ENCODE measurements at regions not wholly inside any gene's neighbourhood (a gene's known extent, or its start where the extent isn't known, plus 50 kb on each side); places are given as distances from the start of the nearest gene placed in this dataset.

GRCh38 chr6:94736236-94736635 is 841.1 kb upstream of the MANEA start:
- H2AK5ac ChIP-seq (ENCODE audit: low read length): no peak overlapping the region
- no peak overlapping the region for H3K4ac ChIP-seq (ENCODE audit: low read depth, low read length)
- no peak overlapping the region for H4K12ac ChIP-seq (ENCODE audit: low read depth, low read length)
- H3K14ac ChIP-seq (ENCODE audit: low read length): no peak overlapping the region
- H3K27me3 ChIP-seq (ENCODE audit: insufficient read depth, low read length): no peaks in the 10 kb centered on the region
- H4K8ac ChIP-seq (ENCODE audit: low read depth, low read length): no peak overlapping the region
- no CpG with 5 or more reads among the region's 2 CpGs for WGBS (ENCODE audit: extremely low coverage, insufficient coverage, insufficient read length)
- no peak overlapping the region for H3K4me2 ChIP-seq (ENCODE audit: low read length)
- no peak for DNase-seq
- no peaks in the 10 kb centered on the region for H3K9me3 ChIP-seq (ENCODE audit: insufficient read depth, low read depth, low read length)
- H2BK12ac ChIP-seq (ENCODE audit: low read length): no peak overlapping the region
- no peaks in the 10 kb centered on the region for H3K79me2 ChIP-seq (ENCODE audit: control insufficient read depth, insufficient read depth, low read length, poor library complexity)
- H3K4me1 ChIP-seq (ENCODE audit: control insufficient read depth in 1 of 2, insufficient read depth in 2 of 2, low read length in 2 of 2): no peaks in the 10 kb centered on the region
- no peaks in the 10 kb centered on the region for H3K36me3 ChIP-seq (ENCODE audit: control insufficient read depth in 1 of 2, insufficient read depth in 2 of 2, low read length in 2 of 2)
- H3K4me3 ChIP-seq (ENCODE audit: low read depth, low read length): no peak overlapping the region
- H3K79me1 ChIP-seq (ENCODE audit: low read length): no peaks in the 10 kb centered on the region
- H2BK5ac ChIP-seq (ENCODE audit: low read depth, low read length, poor library complexity): no peak overlapping the region
- no peak overlapping the region for H3K18ac ChIP-seq (ENCODE audit: low read length)
- H2AFZ ChIP-seq (ENCODE audit: insufficient read depth, low read length, poor library complexity): no peak overlapping the region
- no peak overlapping the region for H3K9ac ChIP-seq (ENCODE audit: low read length)
- no peak overlapping the region for H2BK120ac ChIP-seq (ENCODE audit: insufficient read depth, low read length, poor library complexity)
- H3K27ac ChIP-seq (ENCODE audit: low read depth, low read length): no peak overlapping the region
- H4K91ac ChIP-seq (ENCODE audit: low read depth, low read length): no peak overlapping the region
- no peak overlapping the region for H3K23ac ChIP-seq (ENCODE audit: low read length)

GRCh38 chr6:94735270-94735669 is 842.1 kb upstream of the MANEA start:
- no peak overlapping the region for H3K4me2 ChIP-seq (ENCODE audit: low read length)
- H3K27ac ChIP-seq (ENCODE audit: low read depth, low read length): no peak overlapping the region
- no peaks in the 10 kb centered on the region for H3K27me3 ChIP-seq (ENCODE audit: insufficient read depth, low read length)
- no peak for DNase-seq
- H2BK12ac ChIP-seq (ENCODE audit: low read length): no peak overlapping the region
- H2BK120ac ChIP-seq (ENCODE audit: insufficient read depth, low read length, poor library complexity): no peak overlapping the region
- no peak overlapping the region for H3K4me3 ChIP-seq (ENCODE audit: low read depth, low read length)
- H3K79me1 ChIP-seq (ENCODE audit: low read length): no peaks in the 10 kb centered on the region
- no CpG with 5 or more reads among the region's 7 CpGs for WGBS (ENCODE audit: extremely low coverage, insufficient coverage, insufficient read length)
- no peak overlapping the region for H2BK5ac ChIP-seq (ENCODE audit: low read depth, low read length, poor library complexity)
- H4K8ac ChIP-seq (ENCODE audit: low read depth, low read length): no peak overlapping the region
- no peak overlapping the region for H3K14ac ChIP-seq (ENCODE audit: low read length)
- no peak overlapping the region for H3K4ac ChIP-seq (ENCODE audit: low read depth, low read length)
- H3K9ac ChIP-seq (ENCODE audit: low read length): no peak overlapping the region
- H3K4me1 ChIP-seq (ENCODE audit: control insufficient read depth in 1 of 2, insufficient read depth in 2 of 2, low read length in 2 of 2): no peaks in the 10 kb centered on the region
- H3K79me2 ChIP-seq (ENCODE audit: control insufficient read depth, insufficient read depth, low read length, poor library complexity): no peaks in the 10 kb centered on the region
- H3K36me3 ChIP-seq (ENCODE audit: control insufficient read depth in 1 of 2, insufficient read depth in 2 of 2, low read length in 2 of 2): no peaks in the 10 kb centered on the region
- no peak overlapping the region for H4K91ac ChIP-seq (ENCODE audit: low read depth, low read length)
- no peak overlapping the region for H3K18ac ChIP-seq (ENCODE audit: low read length)
- H2AK5ac ChIP-seq (ENCODE audit: low read length): no peak overlapping the region
- H3K23ac ChIP-seq (ENCODE audit: low read length): no peak overlapping the region
- H3K9me3 ChIP-seq (ENCODE audit: insufficient read depth, low read depth, low read length): no peaks in the 10 kb centered on the region
- H2AFZ ChIP-seq (ENCODE audit: insufficient read depth, low read length, poor library complexity): no peak overlapping the region
- H4K12ac ChIP-seq (ENCODE audit: low read depth, low read length): no peak overlapping the region

- Histone ChIP-seq H3K79me2 (ENCODE audit: control insufficient read depth, insufficient read depth, low read length, poor library complexity) (no peaks in the 10 kb centered on the region), H3K23ac (ENCODE audit: low read length) (no peak overlapping the region), H3K18ac (ENCODE audit: low read length) (no peak overlapping the region), H2BK5ac (ENCODE audit: low read depth, low read length, poor library complexity) (no peak overlapping the region), H3K4me3 (ENCODE audit: low read depth, low read length) (no peak overlapping the region), H4K91ac (ENCODE audit: low read depth, low read length) (no peak overlapping the region), H3K4ac (ENCODE audit: low read depth, low read length) (no peak overlapping the region), H3K4me1 (ENCODE audit: control insufficient read depth in 1 of 2, insufficient read depth in 2 of 2, low read length in 2 of 2) (no peaks in the 10 kb centered on the region), H3K27me3 (ENCODE audit: insufficient read depth, low read length) (no peaks in the 10 kb centered on the region), H3K27ac (ENCODE audit: low read depth, low read length) (no peak overlapping the region), H3K9me3 (ENCODE audit: insufficient read depth, low read depth, low read length) (no peaks in the 10 kb centered on the region), H3K14ac (ENCODE audit: low read length) (no peak overlapping the region), H4K8ac (ENCODE audit: low read depth, low read length) (no peak overlapping the region), H2BK12ac (ENCODE audit: low read length) (no peak overlapping the region), H3K9ac (ENCODE audit: low read length) (no peak overlapping the region), H2AFZ (ENCODE audit: insufficient read depth, low read length, poor library complexity) (no peak overlapping the region), H3K79me1 (ENCODE audit: low read length) (no peaks in the 10 kb centered on the region), H2BK120ac (ENCODE audit: insufficient read depth, low read length, poor library complexity) (no peak overlapping the region), H3K4me2 (ENCODE audit: low read length) (no peak overlapping the region), H4K12ac (ENCODE audit: low read depth, low read length) (no peak overlapping the region), H2AK5ac (ENCODE audit: low read length) (no peak overlapping the region), H3K36me3 (ENCODE audit: control insufficient read depth in 1 of 2, insufficient read depth in 2 of 2, low read length in 2 of 2) (no peaks in the 10 kb centered on the region)
- DNase-seq: no peak
- WGBS (ENCODE audit: extremely low coverage, insufficient coverage, insufficient read length): no CpG with 5 or more reads among the region's 1 CpG
Observed at GRCh38 chr6:94734751-94735150, 842.6 kb upstream of the MANEA start.

- no peak overlapping the region for H3K4ac ChIP-seq (ENCODE audit: low read depth, low read length)
- no CpG with 5 or more reads among the region's 7 CpGs for WGBS (ENCODE audit: extremely low coverage, insufficient coverage, insufficient read length)
- H3K27ac ChIP-seq (ENCODE audit: low read depth, low read length): no peak overlapping the region
- H3K9ac ChIP-seq (ENCODE audit: low read length): no peak overlapping the region
- DNase-seq: no peak
- H3K18ac ChIP-seq (ENCODE audit: low read length): no peak overlapping the region
- H3K4me2 ChIP-seq (ENCODE audit: low read length): no peak overlapping the region
- H2BK5ac ChIP-seq (ENCODE audit: low read depth, low read length, poor library complexity): no peak overlapping the region
- H3K36me3 ChIP-seq (ENCODE audit: control insufficient read depth in 1 of 2, insufficient read depth in 2 of 2, low read length in 2 of 2): no peaks in the 10 kb centered on the region
- no peak overlapping the region for H2BK120ac ChIP-seq (ENCODE audit: insufficient read depth, low read length, poor library complexity)
- no peak overlapping the region for H3K23ac ChIP-seq (ENCODE audit: low read length)
- no peak overlapping the region for H4K91ac ChIP-seq (ENCODE audit: low read depth, low read length)
- H2AFZ ChIP-seq (ENCODE audit: insufficient read depth, low read length, poor library complexity): no peak overlapping the region
- H2BK12ac ChIP-seq (ENCODE audit: low read length): no peak overlapping the region
- no peaks in the 10 kb centered on the region for H3K79me1 ChIP-seq (ENCODE audit: low read length)
- no peak overlapping the region for H3K14ac ChIP-seq (ENCODE audit: low read length)
- H3K4me1 ChIP-seq (ENCODE audit: control insufficient read depth in 1 of 2, insufficient read depth in 2 of 2, low read length in 2 of 2): no peaks in the 10 kb centered on the region
- H2AK5ac ChIP-seq (ENCODE audit: low read length): no peak overlapping the region
- H3K27me3 ChIP-seq (ENCODE audit: insufficient read depth, low read length): no peaks in the 10 kb centered on the region
- no peak overlapping the region for H3K4me3 ChIP-seq (ENCODE audit: low read depth, low read length)
- no peak overlapping the region for H4K12ac ChIP-seq (ENCODE audit: low read depth, low read length)
- no peak overlapping the region for H4K8ac ChIP-seq (ENCODE audit: low read depth, low read length)
- no peaks in the 10 kb centered on the region for H3K79me2 ChIP-seq (ENCODE audit: control insufficient read depth, insufficient read depth, low read length, poor library complexity)
- no peaks in the 10 kb centered on the region for H3K9me3 ChIP-seq (ENCODE audit: insufficient read depth, low read depth, low read length)
Observed at GRCh38 chr6:94733066-94733465, 844.3 kb upstream of the MANEA start.

GRCh38 chr6:94727710-94728109 is 849.6 kb upstream of the MANEA start:
- no peak overlapping the region for H3K14ac ChIP-seq (ENCODE audit: low read length)
- H2AFZ ChIP-seq (ENCODE audit: insufficient read depth, low read length, poor library complexity): no peak overlapping the region
- no peak overlapping the region for H2BK12ac ChIP-seq (ENCODE audit: low read length)
- no peak overlapping the region for H3K4me2 ChIP-seq (ENCODE audit: low read length)
- no peak overlapping the region for H2BK120ac ChIP-seq (ENCODE audit: insufficient read depth, low read length, poor library complexity)
- no peak overlapping the region for H3K9ac ChIP-seq (ENCODE audit: low read length)
- no peak overlapping the region for H4K91ac ChIP-seq (ENCODE audit: low read depth, low read length)
- H3K36me3 ChIP-seq (ENCODE audit: control insufficient read depth in 1 of 2, insufficient read depth in 2 of 2, low read length in 2 of 2): no peaks in the 10 kb centered on the region
- no peak overlapping the region for H3K23ac ChIP-seq (ENCODE audit: low read length)
- no peak overlapping the region for H3K18ac ChIP-seq (ENCODE audit: low read length)
- DNase-seq: no peak
- H3K4ac ChIP-seq (ENCODE audit: low read depth, low read length): no peak overlapping the region
- H3K79me2 ChIP-seq (ENCODE audit: control insufficient read depth, insufficient read depth, low read length, poor library complexity): no peaks in the 10 kb centered on the region
- H3K27me3 ChIP-seq (ENCODE audit: insufficient read depth, low read length): no peaks in the 10 kb centered on the region
- peaks cover 9% of the 10 kb centered on the region for H3K9me3 ChIP-seq (ENCODE audit: insufficient read depth, low read depth, low read length)
- H2AK5ac ChIP-seq (ENCODE audit: low read length): no peak overlapping the region
- no peak overlapping the region for H3K4me3 ChIP-seq (ENCODE audit: low read depth, low read length)
- H3K27ac ChIP-seq (ENCODE audit: low read depth, low read length): no peak overlapping the region
- H4K12ac ChIP-seq (ENCODE audit: low read depth, low read length): no peak overlapping the region
- no peak overlapping the region for H4K8ac ChIP-seq (ENCODE audit: low read depth, low read length)
- H2BK5ac ChIP-seq (ENCODE audit: low read depth, low read length, poor library complexity): no peak overlapping the region
- no peaks in the 10 kb centered on the region for H3K79me1 ChIP-seq (ENCODE audit: low read length)
- H3K4me1 ChIP-seq (ENCODE audit: control insufficient read depth in 1 of 2, insufficient read depth in 2 of 2, low read length in 2 of 2): no peaks in the 10 kb centered on the region

Data from trophoblast cell (in vitro differentiated cells and primary cell).